IMR-90 (cell line): ENCODE measurements at regions not wholly inside any gene's neighbourhood (a gene's known extent, or its start where the extent isn't known, plus 50 kb on each side); places are given as distances from the start of the nearest gene placed in this dataset.

Experiments
- ATAC-seq: fragments of 200-7000 bp; cut with Tn5 transposase; 2 replicates; pipeline ENCODE4 v1.9.1; 2020; ENCODE audit warnings: low read depth, mild to moderate bottlenecking, moderate library complexity
- BruUV-seq: library from RNA; stranded (reverse); fragments of 400-500 nt; replicated peaks from 2 replicates; lab custom pipeline; 2021; lab: Mats Ljungman, UMichigan
- CTCF ChIA-PET: fragments of 300-600 bp; formaldehyde crosslinking; extraction: SDS; loops from one replicate; lab custom pipeline; 2021; ENCODE audit warnings: antibody characterized with exemption; lab: Yijun Ruan, JAX
- POLR2A ChIA-PET: fragments of 300-600 bp; sonication (Branson Sonifier 250); formaldehyde crosslinking; loops from one replicate; lab custom pipeline; 2022; ENCODE audit warnings: antibody characterized with exemption; ENCODE audit not compliant: unreplicated experiment; lab: Charles Lee
- DNase-seq: peaks from one replicate; pipeline ENCODE4 v3.0.0; 2013
- H2AFZ ChIP-seq: replicated peaks from 2 replicates; pipeline ENCODE3; 2013; ENCODE audit warnings: low read length, mild to moderate bottlenecking; ENCODE audit not compliant: poor library complexity
- H2AK5ac ChIP-seq: 2 replicates; pipeline ENCODE4 v1.6.1; 2013; ENCODE audit warnings: low read depth, low read length, inconsistent platforms
- H2AK9ac ChIP-seq: replicated peaks from 2 replicates; pipeline ENCODE3; 2013; ENCODE audit warnings: mild to moderate bottlenecking, low read depth, low read length, moderate library complexity; ENCODE audit not compliant: poor library complexity
- H2BK120ac ChIP-seq: 2 replicates; pipeline ENCODE4 v1.6.1; 2013; ENCODE audit warnings: low read depth, low read length, inconsistent platforms
- H2BK15ac ChIP-seq: 3 replicates; pipeline ENCODE4 v1.6.1; 2013; ENCODE audit warnings: low read depth, low read length, inconsistent platforms
- H2BK20ac ChIP-seq: 2 replicates; pipeline ENCODE4 v1.6.1; 2013; ENCODE audit warnings: low read depth, mild to moderate bottlenecking, inconsistent platforms, low read length, moderate library complexity
- H2BK5ac ChIP-seq: 2 replicates; pipeline ENCODE4 v1.6.1; 2013; ENCODE audit warnings: mild to moderate bottlenecking, low read depth, low read length, inconsistent platforms; ENCODE audit not compliant: poor library complexity, severe bottlenecking
- H3K14ac ChIP-seq: replicated peaks from 2 replicates; pipeline ENCODE4 v1.6.1; 2013; ENCODE audit warnings: low read depth, low read length, inconsistent platforms
- H3K18ac ChIP-seq: 2 replicates; pipeline ENCODE4 v1.6.1; 2013; ENCODE audit warnings: low read depth, low read length, control low read depth
- H3K23ac ChIP-seq: 2 replicates; pipeline ENCODE4 v1.6.1; 2013; ENCODE audit warnings: low read depth, low read length, inconsistent platforms
- H3K27ac ChIP-seq: 2 replicates; pipeline ENCODE4 v1.5.1; 2013; ENCODE audit warnings: mild to moderate bottlenecking, control low read depth, low read length; ENCODE audit not compliant: insufficient read depth
- H3K27me3 ChIP-seq: 2 replicates; pipeline ENCODE4 v1.6.1; 2013; ENCODE audit warnings: low read length; ENCODE audit not compliant: control insufficient read depth, insufficient read depth
- H3K36me3 ChIP-seq: 2 replicates; pipeline ENCODE4 v1.6.1; 2013; ENCODE audit warnings: low read length, mixed read lengths; ENCODE audit not compliant: control insufficient read depth, insufficient read depth
- H3K4ac ChIP-seq: 2 replicates; pipeline ENCODE4 v1.6.1; 2013; ENCODE audit warnings: low read depth, low read length, inconsistent platforms
- H3K4me1 ChIP-seq: 2 replicates; pipeline ENCODE4 v1.6.1; 2013; ENCODE audit warnings: low read length, mixed read lengths; ENCODE audit not compliant: control insufficient read depth, insufficient read depth
- H3K4me2 ChIP-seq: 2 replicates; pipeline ENCODE4 v1.6.1; 2013; ENCODE audit warnings: low read depth, mild to moderate bottlenecking, control low read depth, low read length, moderate library complexity
- H3K4me3 ChIP-seq: 2 replicates; pipeline ENCODE4 v1.5.1; 2013; ENCODE audit warnings: low read depth, mild to moderate bottlenecking, control low read depth, low read length, moderate library complexity; ENCODE audit not compliant: insufficient read depth
- H3K56ac ChIP-seq: 2 replicates; pipeline ENCODE4 v1.6.1; 2013; ENCODE audit warnings: low read length, inconsistent platforms; ENCODE audit not compliant: insufficient read depth; ENCODE audit errors: extremely low read depth
- H3K79me1 ChIP-seq, 2 experiments: 2 replicates each; pipeline ENCODE4 v1.6.1; 2013; ENCODE audit warnings: low read length in 2 of 2, inconsistent platforms in 1 of 2, low read depth in 1 of 2
- H3K9ac ChIP-seq: 2 replicates; pipeline ENCODE4 v1.6.1; 2013; ENCODE audit warnings: low read depth, low read length, control low read depth
- H3K9me1 ChIP-seq: 2 replicates; pipeline ENCODE4 v1.6.1; 2013; ENCODE audit warnings: low read length, inconsistent platforms; ENCODE audit not compliant: insufficient read depth
- H3K9me3 ChIP-seq: 2 replicates; pipeline ENCODE4 v1.6.1; 2013; ENCODE audit warnings: low read length; ENCODE audit not compliant: control insufficient read depth, insufficient read depth
- H4K20me1 ChIP-seq: 2 replicates; pipeline ENCODE4 v1.6.1; 2013; ENCODE audit warnings: low read length, inconsistent platforms; ENCODE audit not compliant: insufficient read depth
- H4K5ac ChIP-seq: 2 replicates; pipeline ENCODE4 v1.6.1; 2013; ENCODE audit warnings: mild to moderate bottlenecking, low read depth, low read length, control low read depth
- H4K8ac ChIP-seq, 2 experiments: 2 replicates each; pipeline ENCODE4 v1.6.1; 2013; ENCODE audit warnings: low read depth in 2 of 2, low read length in 2 of 2, control low read depth in 1 of 2, inconsistent platforms in 1 of 2
- H4K91ac ChIP-seq: 2 replicates; pipeline ENCODE4 v1.6.1; 2013; ENCODE audit warnings: low read depth, low read length, inconsistent platforms; ENCODE audit not compliant: insufficient read depth
- CHD1 ChIP-seq: IDR thresholded peaks from 2 replicates; pipeline ENCODE4 v1.6.1; 2012; ENCODE audit warnings: low read depth, low read length, improper control_type of control experiment
- MAZ ChIP-seq: IDR thresholded peaks from 2 replicates; pipeline ENCODE4 v1.6.1; 2012; ENCODE audit warnings: low read depth, mild to moderate bottlenecking, low read length, improper control_type of control experiment, moderate library complexity, borderline replicate concordance
- MXI1 ChIP-seq: IDR thresholded peaks from 2 replicates; pipeline ENCODE4 v1.6.1; 2012; ENCODE audit warnings: low read depth, mild to moderate bottlenecking, low read length, moderate library complexity, borderline replicate concordance
- RCOR1 ChIP-seq: IDR thresholded peaks from 2 replicates; pipeline ENCODE4 v1.6.1; 2012; ENCODE audit warnings: mild to moderate bottlenecking, low read length, improper control_type of control experiment; ENCODE audit not compliant: insufficient replicate concordance
- WGBS, 2 experiments: methylation state at CpG; one replicate each; pipeline versions ENCODE4 v1.1.5 to v1.1.7; 2013; ENCODE audit warnings: missing lambda C conversion rate in 2 of 2; ENCODE audit not compliant: insufficient read length in 1 of 2; ENCODE audit errors: extremely low coverage in 2 of 2; 5-methylcytosine and 5-hydroxymethylcytosine counted together
- dilution Hi-C: fragments of 300-500 bp; cut with HindIII; formaldehyde crosslinking; loops from one replicate; pipeline ENCODE4 v1.14.3; 2018; ENCODE audit warnings: low sequenced_read_pairs; ENCODE audit not compliant: unreplicated experiment
- in situ Hi-C: fragments of 300-500 bp; cut with MboI; formaldehyde crosslinking; loops from 3 replicates; pipeline ENCODE4 v1.14.3; 2019; ENCODE audit warnings: low sequenced_read_pairs, inconsistent platforms, mixed read lengths
- intact Hi-C: fragments of 100-400 bp; cut with micrococcal nuclease; formaldehyde crosslinking; loops from 2 replicates; pipeline ENCODE4 v1.10.0; 2022
- TF ChIP-seq, protein P1 (sequence below): fragments of 150-350 bp; IDR thresholded peaks from 2 replicates; pipeline ENCODE4 v1.6.1; 2017; ENCODE audit warnings: mild to moderate bottlenecking, antibody characterized with exemption, low read length, low read depth

DNA sequence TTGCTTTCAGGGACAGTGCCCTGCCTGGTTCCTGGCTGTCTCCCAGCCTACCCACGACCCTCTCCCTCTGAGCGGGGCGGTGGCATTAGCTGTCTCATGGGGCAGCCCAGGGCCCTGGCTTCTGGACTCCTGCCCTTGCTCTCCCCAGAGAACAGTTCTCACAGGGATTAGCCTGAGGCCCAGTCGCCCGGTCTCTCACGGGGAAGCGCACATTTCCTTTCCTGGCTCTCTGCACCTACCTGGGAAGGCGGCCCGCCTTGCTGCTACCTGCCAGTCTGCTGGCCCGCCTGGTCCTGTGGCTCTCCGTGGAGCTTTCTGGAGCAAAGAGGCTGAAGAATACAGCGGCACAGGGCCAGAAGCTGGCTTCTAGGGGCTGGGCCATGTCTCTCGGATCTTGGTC, 128.4 kb downstream of the FHDC1 start:
- H2AK5ac ChIP-seq = no peak overlapping the region
- H2BK120ac ChIP-seq = no peak overlapping the region
- H3K18ac ChIP-seq = no peak overlapping the region
- no TSS peak for BruUV-seq
- no peak overlapping the region for H3K23ac ChIP-seq
- no peak overlapping the region for H3K14ac ChIP-seq
- H3K9ac ChIP-seq = no peak overlapping the region
- H4K5ac ChIP-seq = no peak overlapping the region
- intact Hi-C loops (no loop called here), in situ Hi-C loops (no loop called here), dilution Hi-C loops (no loop called here)
- peak overlapping the region; percentile 48 for H2AFZ ChIP-seq
- no peak for DNase-seq
- no peak for ATAC-seq
- H4K20me1 ChIP-seq = no peaks in the 10 kb centered on the region
- no peak overlapping the region for H4K8ac ChIP-seq
- H3K56ac ChIP-seq = no peak overlapping the region
- H3K27ac ChIP-seq = no peak overlapping the region
- H3K4ac ChIP-seq = no peak overlapping the region
- H3K9me1 ChIP-seq = no peaks in the 10 kb centered on the region; the same call in 1 of the 2 replicates
- peaks cover 2% of the 10 kb centered on the region; the same call in 1 of the 2 replicates for H3K4me1 ChIP-seq
- no peak overlapping the region for H3K4me2 ChIP-seq
- no peak overlapping the region for H2BK5ac ChIP-seq
- POLR2A ChIA-PET = no interaction called here
- 71% methylated on average over 11 of the region's 13 CpGs; no CpG with 5 or more reads in 1 of the 2 experiments for WGBS, 2 experiments
- H2AK9ac ChIP-seq = no peak overlapping the region
- H4K91ac ChIP-seq = no peak overlapping the region
- no peaks in the 10 kb centered on the region for H3K9me3 ChIP-seq
- peaks cover 3% of the 10 kb centered on the region; the same call in 1 of the 2 replicates for H3K27me3 ChIP-seq
- no peak overlapping the region for H3K4me3 ChIP-seq
- H3K79me1 ChIP-seq = no peaks in the 10 kb centered on the region
- no peak for TF ChIP-seq MXI1
- TF ChIP-seq, protein P1, sequence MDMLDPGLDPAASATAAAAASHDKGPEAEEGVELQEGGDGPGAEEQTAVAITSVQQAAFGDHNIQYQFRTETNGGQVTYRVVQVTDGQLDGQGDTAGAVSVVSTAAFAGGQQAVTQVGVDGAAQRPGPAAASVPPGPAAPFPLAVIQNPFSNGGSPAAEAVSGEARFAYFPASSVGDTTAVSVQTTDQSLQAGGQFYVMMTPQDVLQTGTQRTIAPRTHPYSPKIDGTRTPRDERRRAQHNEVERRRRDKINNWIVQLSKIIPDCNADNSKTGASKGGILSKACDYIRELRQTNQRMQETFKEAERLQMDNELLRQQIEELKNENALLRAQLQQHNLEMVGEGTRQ = no peak
- no peak for TF ChIP-seq MAZ
- no peak for TF ChIP-seq RCOR1
- TF ChIP-seq CHD1 = no peak
- H3K36me3 ChIP-seq = no peaks in the 10 kb centered on the region
- CTCF ChIA-PET = interaction anchor here (0.5 kb wide), 1 partner anchor 218 kb away, joined by 3 read pairs; no protein-coding TSS in a partner anchor
- no peak overlapping the region for H2BK20ac ChIP-seq
- H2BK15ac ChIP-seq = no peak overlapping the region
